MM.1S (cell line): ENCODE measurements at regions not wholly inside any gene's neighbourhood (a gene's known extent, or its start where the extent isn't known, plus 50 kb on each side); places are given as distances from the start of the nearest gene placed in this dataset.

Source experiments
- EZH2 ChIP-seq: fragments of 300-600 bp; sonication (generic); optimal IDR thresholded peaks from 2 replicates; pipeline ENCODE3; 2017; ENCODE audit warnings: low read depth, mild to moderate bottlenecking, antibody characterized with exemption, low read length, mixed read lengths
- TF ChIP-seq, protein P1 (sequence below): fragments of 300-600 bp; sonication (generic); IDR thresholded peaks from 2 replicates; pipeline ENCODE4 v1.5.1; 2016; ENCODE audit warnings: antibody characterized with exemption, low read length, mixed read lengths

DNA sequence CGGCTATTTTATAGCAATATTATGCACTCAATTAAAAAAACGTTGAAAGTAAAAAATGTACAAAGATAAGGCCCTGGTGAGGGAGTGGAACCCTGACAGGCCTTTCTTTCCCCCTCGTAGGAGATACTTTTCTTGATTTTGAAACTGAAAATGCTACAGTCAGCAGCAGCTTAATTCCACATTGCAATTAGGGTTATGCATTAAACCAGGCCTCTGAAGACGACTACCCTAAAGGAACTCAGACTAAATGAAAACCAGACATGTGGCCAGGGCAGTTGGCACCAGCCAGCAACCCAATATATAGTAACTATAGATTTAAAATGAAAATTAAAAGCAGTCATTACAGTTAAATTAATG, 463.2 kb upstream of the MAF start:
- TF ChIP-seq, protein P1, sequence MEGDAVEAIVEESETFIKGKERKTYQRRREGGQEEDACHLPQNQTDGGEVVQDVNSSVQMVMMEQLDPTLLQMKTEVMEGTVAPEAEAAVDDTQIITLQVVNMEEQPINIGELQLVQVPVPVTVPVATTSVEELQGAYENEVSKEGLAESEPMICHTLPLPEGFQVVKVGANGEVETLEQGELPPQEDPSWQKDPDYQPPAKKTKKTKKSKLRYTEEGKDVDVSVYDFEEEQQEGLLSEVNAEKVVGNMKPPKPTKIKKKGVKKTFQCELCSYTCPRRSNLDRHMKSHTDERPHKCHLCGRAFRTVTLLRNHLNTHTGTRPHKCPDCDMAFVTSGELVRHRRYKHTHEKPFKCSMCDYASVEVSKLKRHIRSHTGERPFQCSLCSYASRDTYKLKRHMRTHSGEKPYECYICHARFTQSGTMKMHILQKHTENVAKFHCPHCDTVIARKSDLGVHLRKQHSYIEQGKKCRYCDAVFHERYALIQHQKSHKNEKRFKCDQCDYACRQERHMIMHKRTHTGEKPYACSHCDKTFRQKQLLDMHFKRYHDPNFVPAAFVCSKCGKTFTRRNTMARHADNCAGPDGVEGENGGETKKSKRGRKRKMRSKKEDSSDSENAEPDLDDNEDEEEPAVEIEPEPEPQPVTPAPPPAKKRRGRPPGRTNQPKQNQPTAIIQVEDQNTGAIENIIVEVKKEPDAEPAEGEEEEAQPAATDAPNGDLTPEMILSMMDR: no peak
- no peak for TF ChIP-seq EZH2
